Right lobe of liver (tissue), 6 donors: ENCODE measurements at regions not wholly inside any gene's neighbourhood (a gene's known extent, or its start where the extent isn't known, plus 50 kb on each side); places are given as distances from the start of the nearest gene placed in this dataset.

Experiments used
- ATAC-seq, 4 donors: fragments of 200-7000 bp; cut with Tn5 transposase; one replicate each; pipeline ENCODE4 v1.9.1; 2020; ENCODE audit warnings: mild to moderate bottlenecking in 4 of 4, moderate library complexity in 4 of 4
- DNase-seq, 3 donors: peaks; one replicate each; pipeline ENCODE4 v3.0.0-alpha.2; 2020
- H3K27ac ChIP-seq, 3 donors: fragments of 200-600 bp; one replicate each; pipeline ENCODE4 v1.8.0; 2022
- H3K27me3 ChIP-seq, 2 donors: fragments of 200-600 bp; one replicate each; pipeline ENCODE4 v1.8.0; 2022
- H3K36me3 ChIP-seq, 4 donors: fragments of 200-600 bp; sonication (generic) in 1 of 4; one replicate each; pipeline versions ENCODE4 v1.5.1 to v1.8.0; 2017 to 2022; ENCODE audit warnings: control low read depth in 1 of 4
- H3K4me1 ChIP-seq, 4 donors: fragments of 200-600 bp; sonication (generic) in 1 of 4; one replicate each; pipeline versions ENCODE4 v1.5.1 to v1.8.0; 2017 to 2022; ENCODE audit warnings: control low read depth in 1 of 4
- H3K4me3 ChIP-seq, 3 donors: fragments of 200-600 bp; one replicate each; pipeline ENCODE4 v1.8.0; 2022
- H3K9me3 ChIP-seq, 4 donors: fragments of 200-600 bp; sonication (generic) in 1 of 4; one replicate each; pipeline versions ENCODE4 v1.5.1 to v1.8.0; 2017 to 2022; ENCODE audit warnings: control low read depth in 1 of 4
- POLR2A ChIP-seq: fragments of 450-650 bp; IDR thresholded peaks from one replicate; pipeline ENCODE4 v1.6.1; 2017; ENCODE audit warnings: antibody characterized with exemption, mild to moderate bottlenecking
- WGBS: methylation state at CpG from one replicate; pipeline ENCODE4 v1.1.6; 2018; ENCODE audit warnings: low coverage, low lambda C conversion rate; ENCODE audit not compliant: insufficient coverage; ENCODE audit errors: missing lambda C conversion rate; 5-methylcytosine and 5-hydroxymethylcytosine counted together
- intact Hi-C, 2 donors: fragments of 100-400 bp; cut with DNase I; formaldehyde crosslinking; loops; one replicate each; pipeline versions ENCODE4 v1.11.2 to v1.14.1; 2022
- TF ChIP-seq, protein P1 (sequence below), 4 donors: fragments of 200-600 bp in 3 of 4; fragments of 450-650 bp in 1 of 4; IDR thresholded peaks; one replicate each; pipeline versions ENCODE4 v1.5.1 to v1.8.0; 2016 to 2022; ENCODE audit warnings: antibody characterized with exemption in 4 of 4, mild to moderate bottlenecking in 2 of 4
- donor health status: DM: no; HTN: yes; CAD: no.
- donor health status: DM: no; HTN: no; CAD: no.
- donor health status: DM: no; HTN: no; CAD: no.
- donor health status: DM: no; HTN: yes; CAD: no.
- donor health status: DM: no; HTN: yes; CAD: no.

DNA sequence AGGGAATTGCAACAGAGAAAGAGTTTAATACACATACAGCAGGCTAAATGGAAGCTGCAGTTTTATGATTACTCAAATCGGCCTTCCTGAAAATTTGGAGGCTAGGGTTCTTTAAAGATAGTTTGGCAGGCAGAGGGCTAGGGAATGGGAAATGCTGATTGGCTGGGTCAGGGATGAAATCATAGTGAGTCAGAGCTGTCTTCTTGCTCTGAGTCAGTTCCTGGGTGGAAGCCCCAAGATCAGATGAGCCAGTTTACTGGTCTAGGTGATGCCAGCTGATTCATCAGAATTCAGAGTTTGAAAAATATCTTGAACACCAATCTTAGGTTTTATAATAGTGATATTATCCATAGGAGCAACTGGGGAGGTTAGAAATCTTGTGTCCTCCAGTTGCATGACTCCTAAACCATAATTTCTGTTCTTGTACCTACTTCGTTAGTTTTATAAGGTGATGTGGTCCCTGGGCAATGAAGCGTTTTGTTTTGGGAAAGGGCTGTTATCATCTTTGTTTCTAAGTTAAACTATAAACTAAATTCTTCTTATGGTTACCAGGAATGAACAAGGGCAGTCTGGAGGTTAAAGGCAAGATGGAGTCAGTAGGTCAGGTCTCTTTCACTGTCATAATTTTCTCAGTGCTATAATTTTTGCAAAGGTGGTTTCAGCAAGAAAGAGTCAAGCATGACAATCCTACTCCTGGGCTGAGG, 257.8 kb upstream of the CCDC196 start:
- H3K4me3 ChIP-seq: no peak overlapping the region
- ATAC-seq (no peak), DNase-seq (no peak)
- no peak for TF ChIP-seq POLR2A
- TF ChIP-seq, protein P1, sequence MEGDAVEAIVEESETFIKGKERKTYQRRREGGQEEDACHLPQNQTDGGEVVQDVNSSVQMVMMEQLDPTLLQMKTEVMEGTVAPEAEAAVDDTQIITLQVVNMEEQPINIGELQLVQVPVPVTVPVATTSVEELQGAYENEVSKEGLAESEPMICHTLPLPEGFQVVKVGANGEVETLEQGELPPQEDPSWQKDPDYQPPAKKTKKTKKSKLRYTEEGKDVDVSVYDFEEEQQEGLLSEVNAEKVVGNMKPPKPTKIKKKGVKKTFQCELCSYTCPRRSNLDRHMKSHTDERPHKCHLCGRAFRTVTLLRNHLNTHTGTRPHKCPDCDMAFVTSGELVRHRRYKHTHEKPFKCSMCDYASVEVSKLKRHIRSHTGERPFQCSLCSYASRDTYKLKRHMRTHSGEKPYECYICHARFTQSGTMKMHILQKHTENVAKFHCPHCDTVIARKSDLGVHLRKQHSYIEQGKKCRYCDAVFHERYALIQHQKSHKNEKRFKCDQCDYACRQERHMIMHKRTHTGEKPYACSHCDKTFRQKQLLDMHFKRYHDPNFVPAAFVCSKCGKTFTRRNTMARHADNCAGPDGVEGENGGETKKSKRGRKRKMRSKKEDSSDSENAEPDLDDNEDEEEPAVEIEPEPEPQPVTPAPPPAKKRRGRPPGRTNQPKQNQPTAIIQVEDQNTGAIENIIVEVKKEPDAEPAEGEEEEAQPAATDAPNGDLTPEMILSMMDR (IDR thresholded peaks at IDR 0.05): no peak
- no peaks in the 10 kb centered on the region for H3K27me3 ChIP-seq
- H3K27ac ChIP-seq: no peak overlapping the region
- no peaks in the 10 kb centered on the region for H3K4me1 ChIP-seq
- peaks cover 0 to 3% (median 0%) of the 10 kb centered on the region in 4 donors for H3K9me3 ChIP-seq
- WGBS: 68% methylated on average over 3 of the region's 3 CpGs
- no peaks in the 10 kb centered on the region for H3K36me3 ChIP-seq
- intact Hi-C loops: no loop called here

DNA sequence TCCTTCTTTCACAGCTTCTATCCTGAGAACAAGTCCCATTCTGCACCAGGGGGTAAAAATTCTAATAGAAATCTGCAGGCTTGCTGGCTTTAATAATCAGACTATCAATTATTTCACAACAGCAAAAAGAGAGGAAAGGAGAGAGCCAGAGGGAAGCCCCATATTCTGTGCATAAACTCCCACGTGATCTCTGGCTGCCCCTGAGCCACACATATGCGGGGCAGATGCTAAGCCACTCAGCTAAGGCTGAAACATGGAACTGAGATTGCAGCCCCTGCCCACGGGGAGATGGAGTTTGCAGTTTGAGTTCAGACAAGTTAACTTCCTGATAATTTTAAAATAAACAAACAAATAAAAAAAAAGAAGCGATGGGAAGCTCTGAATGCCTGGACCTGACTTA, 254.4 kb upstream of the CCDC196 start:
- WGBS: 34% methylated on average over 4 of the region's 4 CpGs
- no peak for TF ChIP-seq POLR2A
- TF ChIP-seq, protein P1 (IDR thresholded peaks at IDR 0.05): no peak
- Histone ChIP-seq H3K4me3 (no peak overlapping the region), H3K36me3 (no peaks in the 10 kb centered on the region), H3K9me3 (peaks cover 0 to 3% (median 0%) of the 10 kb centered on the region in 4 donors), H3K27me3 (no peaks in the 10 kb centered on the region), H3K27ac (no peak overlapping the region), H3K4me1 (no peaks in the 10 kb centered on the region)
- DNase-seq (no peak), ATAC-seq (no peak)
- intact Hi-C loops: no loop called here

DNA sequence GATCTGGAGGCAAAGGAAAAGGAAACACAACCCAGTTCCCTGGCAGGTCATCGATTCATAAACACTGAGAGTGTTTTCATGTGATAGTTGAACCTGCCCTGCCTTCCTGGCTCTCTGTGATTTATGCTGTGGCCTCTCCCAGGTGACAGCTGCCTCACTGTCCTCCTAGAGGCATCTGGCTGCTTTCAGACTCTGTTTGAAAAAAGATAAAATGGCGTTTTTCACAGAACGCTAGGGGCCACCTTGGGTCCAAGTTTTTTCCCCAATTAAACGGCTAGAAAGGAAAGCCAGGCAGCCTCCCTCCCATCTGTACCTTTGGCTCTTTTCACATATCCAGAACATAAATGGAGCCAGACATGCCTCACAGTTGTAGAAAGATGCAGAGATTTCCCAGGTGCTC, 252.6 kb upstream of the CCDC196 start:
- no peak for TF ChIP-seq POLR2A
- TF ChIP-seq, protein P1 (IDR thresholded peaks at IDR 0.05): no peak
- H3K27me3 ChIP-seq: no peaks in the 10 kb centered on the region
- DNase-seq: no peak
- intact Hi-C loops: no loop called here
- 30% methylated on average over 3 of the region's 4 CpGs for WGBS
- no peak overlapping the region for H3K4me3 ChIP-seq
- H3K27ac ChIP-seq: no peak overlapping the region
- H3K36me3 ChIP-seq: no peaks in the 10 kb centered on the region
- H3K9me3 ChIP-seq: no peaks in the 10 kb centered on the region
- no peaks in the 10 kb centered on the region for H3K4me1 ChIP-seq
- ATAC-seq: no peak

DNA sequence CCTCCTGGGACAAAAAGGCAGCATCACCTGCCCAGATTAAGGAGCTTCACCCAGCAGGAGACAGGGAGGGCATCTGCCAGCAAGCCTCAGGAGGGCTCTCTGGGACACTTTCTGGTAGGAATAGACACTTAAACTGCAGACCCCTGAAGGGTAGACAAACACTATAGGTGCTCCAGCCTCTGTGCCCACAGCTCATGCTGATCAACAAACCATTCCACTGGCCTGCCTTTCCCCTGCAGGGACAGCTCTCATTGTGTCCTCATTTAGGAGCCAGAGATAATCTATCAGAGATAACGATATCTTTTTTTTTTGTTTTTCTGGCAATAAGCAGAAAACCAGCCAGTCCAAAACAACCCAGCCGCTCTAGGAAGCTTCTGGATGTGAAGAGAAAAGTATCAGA, 251.8 kb upstream of the CCDC196 start:
- Histone ChIP-seq H3K4me1 (no peaks in the 10 kb centered on the region), H3K9me3 (no peaks in the 10 kb centered on the region), H3K4me3 (no peak overlapping the region), H3K27me3 (no peaks in the 10 kb centered on the region), H3K27ac (no peak overlapping the region), H3K36me3 (no peaks in the 10 kb centered on the region)
- intact Hi-C loops: no loop called here
- 77% methylated on average over 2 of the region's 2 CpGs for WGBS
- no peak for ATAC-seq
- no peak for DNase-seq
- TF ChIP-seq, protein P1 (IDR thresholded peaks at IDR 0.05): no peak
- no peak for TF ChIP-seq POLR2A

DNA sequence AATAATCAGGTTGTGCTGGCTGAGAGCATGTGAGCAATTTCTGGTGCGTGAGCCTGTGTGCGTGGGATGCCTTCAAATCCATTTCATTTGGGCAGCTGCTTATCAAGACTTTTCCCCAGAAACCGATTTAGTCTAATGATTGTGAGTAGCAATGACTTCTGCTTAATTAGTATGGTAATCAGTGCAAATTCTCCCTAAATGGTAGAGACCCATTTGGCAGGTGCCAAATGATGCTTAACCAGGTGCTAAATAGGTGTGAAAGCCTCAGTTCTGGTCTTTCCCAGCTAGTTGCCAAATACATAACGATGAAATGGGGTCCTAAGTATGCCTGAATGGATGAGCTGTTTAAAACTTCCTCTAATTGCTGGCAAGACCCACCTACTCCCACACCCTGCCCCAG, 248.4 kb upstream of the CCDC196 start:
- Histone ChIP-seq H3K27ac (no peak overlapping the region), H3K9me3 (no peaks in the 10 kb centered on the region), H3K4me1 (no peaks in the 10 kb centered on the region), H3K4me3 (no peak overlapping the region), H3K27me3 (no peaks in the 10 kb centered on the region), H3K36me3 (no peaks in the 10 kb centered on the region)
- TF ChIP-seq POLR2A: no peak
- TF ChIP-seq, protein P1 (IDR thresholded peaks at IDR 0.05): no peak
- DNase-seq (no peak), ATAC-seq (no peak)
- 28% methylated on average over 2 of the region's 4 CpGs for WGBS
- intact Hi-C loops: no loop called here
